ENCODE measurements at regions not wholly inside any gene's neighbourhood (a gene's known extent, or its start where the extent isn't known, plus 50 kb on each side); places are given as distances from the start of the nearest gene placed in this dataset.
"Not testable (repeated sequence)": the region's sequence is repeated elsewhere in the genome, so short reads cannot be mapped to it uniquely, and the experiment has no call there.

DNA sequence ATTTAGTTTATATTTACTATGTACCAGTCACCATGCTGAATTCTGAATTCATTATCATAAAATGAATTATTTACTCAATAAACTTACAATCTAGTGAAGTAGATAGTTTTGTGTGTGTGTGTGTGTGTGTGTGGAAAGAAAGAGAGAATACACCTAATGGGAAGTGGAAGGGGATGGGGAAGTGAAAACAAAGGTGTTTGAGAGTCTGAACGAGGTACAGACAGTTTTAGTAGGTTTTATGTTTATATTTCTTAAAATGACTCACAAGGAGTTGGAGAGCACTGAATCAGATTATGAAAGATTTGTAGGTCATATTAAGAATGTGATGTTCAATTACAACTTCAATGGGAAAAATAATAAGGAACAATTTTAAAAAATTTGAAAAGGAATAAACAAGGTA, 1753.0 kb downstream of the SLITRK1 start:
- in situ Hi-C loops (cut with MboI; ENCODE audit: low sequenced_read_pairs), result no loop called here

GRCh38 chr13:82118589-82118988, 1763.7 kb downstream of the SLITRK1 start:
- in situ Hi-C loops (cut with MboI; ENCODE audit: low sequenced_read_pairs), result no loop called here

GRCh38 chr13:82116422-82116989, 1765.8 kb downstream of the SLITRK1 start:
- in situ Hi-C loops (cut with MboI; ENCODE audit: low sequenced_read_pairs), result no loop called here

GRCh38 chr13:82115391-82115790, 1766.9 kb downstream of the SLITRK1 start:
- in situ Hi-C loops (cut with MboI; ENCODE audit: low sequenced_read_pairs), result no loop called here

- in situ Hi-C loops (cut with MboI; ENCODE audit: low sequenced_read_pairs), result no loop called here
Measured at GRCh38 chr13:82096256-82096655, 1755.3 kb upstream of the SPRY2 start.

GRCh38 chr13:82092312-82092711, 1751.4 kb upstream of the SPRY2 start:
- in situ Hi-C loops (cut with MboI; ENCODE audit: low sequenced_read_pairs), result no loop called here

- in situ Hi-C loops (cut with MboI; ENCODE audit: low sequenced_read_pairs), result no loop called here
Measured at GRCh38 chr13:82088781-82089180, 1747.9 kb upstream of the SPRY2 start.

- in situ Hi-C loops (cut with MboI; ENCODE audit: low sequenced_read_pairs), result no loop called here
Measured at GRCh38 chr13:82076496-82076895, 1735.6 kb upstream of the SPRY2 start.

DNA sequence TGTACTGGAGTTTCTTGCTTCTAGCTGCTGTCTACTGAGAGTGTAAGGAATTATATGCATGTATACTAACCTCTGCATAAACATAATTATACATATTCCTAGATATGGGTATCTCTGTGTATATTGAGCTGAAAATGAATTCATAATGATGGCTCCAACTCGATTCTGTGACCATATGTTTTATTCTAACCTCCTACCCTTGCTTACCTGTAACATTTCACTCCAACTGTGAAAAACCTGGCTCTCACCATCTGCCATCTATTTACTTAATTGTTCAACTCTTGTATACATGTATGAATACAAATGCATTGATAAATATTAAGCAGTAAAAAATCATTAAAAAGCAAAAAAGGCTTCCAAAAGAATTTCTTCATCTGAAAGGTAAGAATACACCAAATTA, 1729.5 kb upstream of the SPRY2 start:
- in situ Hi-C loops (cut with MboI; ENCODE audit: low sequenced_read_pairs), result no loop called here

GRCh38 chr13:82062772-82063171, 1721.8 kb upstream of the SPRY2 start:
- in situ Hi-C loops (cut with MboI; ENCODE audit: low sequenced_read_pairs), result no loop called here

DNA sequence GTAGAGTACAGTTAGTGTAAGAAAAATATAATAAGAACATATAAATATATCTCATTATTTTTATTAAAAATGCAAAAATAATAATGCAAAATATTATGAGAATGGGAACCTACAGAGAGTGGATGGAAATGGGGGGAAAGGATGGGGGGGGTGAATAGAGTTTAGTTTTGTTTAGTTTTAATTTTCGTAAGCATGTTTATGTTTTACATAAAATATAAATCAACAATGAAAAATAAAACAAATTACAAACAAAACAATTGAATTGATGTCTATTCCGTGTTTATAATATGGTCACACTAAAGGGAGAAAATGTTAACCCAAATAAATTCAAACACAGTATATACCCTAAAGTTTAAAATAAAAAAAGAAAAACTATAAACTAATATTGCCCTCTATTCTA, 1717.4 kb upstream of the SPRY2 start:
- in situ Hi-C loops (cut with MboI; ENCODE audit: low sequenced_read_pairs), result no loop called here

- in situ Hi-C loops (cut with MboI; ENCODE audit: low sequenced_read_pairs), result not testable (repeated sequence)
Measured at GRCh38 chr13:82045316-82045715, 1704.4 kb upstream of the SPRY2 start.

DNA sequence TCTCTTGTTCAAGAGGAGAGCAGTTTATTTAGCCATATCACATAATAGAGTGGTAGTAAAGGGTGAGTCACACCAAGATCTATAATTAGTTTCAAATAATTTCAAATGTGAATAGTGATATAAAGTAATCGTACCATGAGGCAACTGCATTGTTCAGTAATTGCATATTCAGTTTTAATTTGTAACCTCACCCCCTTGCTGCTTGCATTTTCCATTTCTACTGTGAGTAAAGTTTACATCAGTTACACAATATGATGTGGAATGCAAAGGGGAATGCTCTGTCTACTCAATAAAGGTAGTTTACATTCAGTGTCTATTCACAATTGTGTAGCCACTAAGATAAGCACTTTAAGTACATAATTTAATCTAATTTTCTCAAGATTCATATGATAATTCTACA, 1695.7 kb upstream of the SPRY2 start:
- in situ Hi-C loops (cut with MboI; ENCODE audit: low sequenced_read_pairs), result no loop called here

GRCh38 chr13:82011355-82011754, 1670.4 kb upstream of the SPRY2 start:
- in situ Hi-C loops (cut with MboI; ENCODE audit: low sequenced_read_pairs), result no loop called here

DNA sequence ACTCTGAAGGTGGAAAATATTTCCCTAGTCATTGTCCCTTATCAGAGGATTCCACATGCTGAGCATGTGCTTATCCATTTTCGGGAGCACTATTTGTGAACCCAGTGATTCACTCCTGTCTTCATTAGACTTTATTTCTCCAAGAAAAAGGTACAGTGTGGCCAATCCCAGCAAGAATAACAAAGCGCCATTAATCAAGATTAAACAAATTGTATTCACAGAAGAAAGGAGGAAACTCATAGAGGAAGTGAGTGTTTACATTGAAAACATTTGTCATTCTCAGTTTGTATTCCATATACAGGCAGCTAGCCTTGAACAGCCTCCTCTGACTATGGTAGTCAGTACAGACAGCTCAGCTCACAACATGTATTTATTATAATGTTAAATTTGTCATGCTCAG, 1669.9 kb upstream of the SPRY2 start:
- in situ Hi-C loops (cut with MboI; ENCODE audit: low sequenced_read_pairs), result no loop called here

DNA sequence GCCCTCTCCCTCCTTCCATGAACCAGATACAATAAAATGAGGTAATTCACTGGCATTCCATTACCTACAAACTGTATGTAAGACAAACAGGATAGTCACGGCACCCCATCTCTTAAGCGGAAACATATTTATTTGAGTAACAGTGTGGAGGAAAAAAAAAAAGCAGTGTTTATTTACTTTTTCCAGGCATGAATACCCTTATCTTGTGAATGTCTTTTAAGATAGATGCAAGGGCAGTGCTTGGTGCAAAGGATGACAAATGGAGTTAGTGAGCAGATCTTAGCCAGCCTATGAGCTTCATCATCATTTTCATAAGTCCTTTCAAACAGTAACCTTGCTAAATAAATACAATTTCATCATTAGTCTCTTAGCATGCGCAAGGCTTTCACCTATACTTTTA, 1661.8 kb upstream of the SPRY2 start:
- in situ Hi-C loops (cut with MboI; ENCODE audit: low sequenced_read_pairs), result no loop called here

DNA sequence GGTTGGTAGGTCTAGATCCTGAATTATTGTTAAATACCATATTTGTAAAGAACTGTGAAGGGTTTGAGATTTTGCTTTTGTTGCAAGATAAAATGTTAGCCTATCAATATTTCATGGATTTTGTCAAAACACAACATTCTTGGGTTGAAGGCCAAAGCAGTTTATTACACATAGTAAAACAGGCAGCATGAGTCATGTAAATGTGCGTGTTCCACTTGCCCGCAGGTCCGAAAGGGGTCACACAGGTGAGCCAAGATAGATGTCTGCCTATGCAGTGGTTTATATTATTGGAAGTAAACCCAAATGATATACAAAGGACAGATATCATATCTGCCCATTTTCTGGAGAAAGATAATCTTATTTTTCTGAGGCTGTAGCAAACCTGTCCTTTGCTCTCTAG, 1654.4 kb upstream of the SPRY2 start:
- in situ Hi-C loops (cut with MboI; ENCODE audit: low sequenced_read_pairs), result no loop called here

DNA sequence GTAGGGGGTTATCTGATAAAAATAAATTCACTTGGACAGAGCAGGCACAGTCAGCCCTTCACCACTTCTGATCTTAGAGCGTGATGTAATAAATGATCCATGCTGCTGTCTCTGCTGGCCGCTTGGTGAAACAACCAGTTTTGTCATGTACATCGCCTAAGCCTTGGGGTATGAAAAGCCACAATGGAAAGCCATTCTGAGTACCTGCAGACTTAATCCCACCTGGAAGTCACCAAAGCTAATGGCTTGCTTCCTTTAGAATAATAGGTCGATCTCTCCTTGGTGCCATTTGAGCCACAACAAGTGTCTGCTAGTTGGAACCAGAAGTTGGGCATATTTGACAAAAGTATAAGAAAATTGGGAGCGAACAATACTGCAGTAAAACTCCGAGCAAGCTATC, 1649.7 kb upstream of the SPRY2 start:
- in situ Hi-C loops (cut with MboI; ENCODE audit: low sequenced_read_pairs), result no loop called here

GRCh38 chr13:81988567-81988966, 1647.6 kb upstream of the SPRY2 start:
- in situ Hi-C loops (cut with MboI; ENCODE audit: low sequenced_read_pairs), result no loop called here

DNA sequence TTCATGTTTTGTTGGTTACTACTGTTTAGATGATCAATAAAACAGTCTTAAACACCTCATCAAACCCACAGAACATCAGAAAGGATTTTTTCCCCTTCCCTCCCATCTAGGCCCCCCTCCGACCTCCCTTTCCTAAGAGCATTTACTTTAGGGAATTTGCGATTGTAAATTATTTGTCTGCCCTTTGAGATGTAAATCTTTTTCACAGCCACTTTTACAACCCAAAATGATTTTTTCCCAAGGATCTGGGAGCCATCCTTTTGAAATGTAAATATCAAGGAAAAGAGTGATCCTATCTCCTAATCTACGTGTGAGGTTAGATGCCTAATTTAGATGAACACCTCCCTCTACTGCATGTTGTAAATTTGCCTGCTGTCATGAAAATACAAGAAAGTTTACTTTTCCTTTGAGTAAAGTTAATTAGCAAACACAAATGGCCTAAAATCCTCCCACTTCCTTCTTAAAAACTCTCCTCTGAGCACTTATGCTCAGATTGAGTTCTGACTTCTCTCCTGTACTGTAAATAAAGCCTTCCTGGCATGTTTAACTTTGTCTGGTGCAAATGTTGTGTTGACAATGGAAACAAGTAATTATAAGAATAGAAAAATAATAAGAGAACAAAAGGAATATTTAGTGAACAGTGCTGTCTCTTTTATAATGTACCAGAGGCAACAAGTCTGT, 1646.9 kb upstream of the SPRY2 start:
- in situ Hi-C loops (cut with MboI; ENCODE audit: low sequenced_read_pairs), result no loop called here

DNA sequence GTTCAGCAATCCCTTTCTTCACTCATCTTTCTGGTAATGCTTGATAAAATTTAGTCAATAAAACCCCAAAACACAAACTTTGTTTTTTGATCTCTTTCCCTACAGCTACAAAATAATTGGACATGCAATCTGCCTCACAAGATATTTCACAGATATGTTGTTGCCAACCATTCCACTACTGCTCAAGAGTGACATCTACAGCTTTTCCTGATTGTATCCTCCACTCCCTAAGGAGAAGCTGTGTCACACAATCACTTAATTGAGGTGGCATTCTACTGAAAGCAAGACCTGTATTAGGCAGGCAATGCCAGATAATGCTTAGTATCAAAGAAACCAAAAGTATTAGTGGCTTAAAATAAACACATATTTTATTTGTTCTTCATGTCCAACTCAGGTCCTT, 1646.2 kb upstream of the SPRY2 start:
- in situ Hi-C loops (cut with MboI; ENCODE audit: low sequenced_read_pairs), result no loop called here

DNA sequence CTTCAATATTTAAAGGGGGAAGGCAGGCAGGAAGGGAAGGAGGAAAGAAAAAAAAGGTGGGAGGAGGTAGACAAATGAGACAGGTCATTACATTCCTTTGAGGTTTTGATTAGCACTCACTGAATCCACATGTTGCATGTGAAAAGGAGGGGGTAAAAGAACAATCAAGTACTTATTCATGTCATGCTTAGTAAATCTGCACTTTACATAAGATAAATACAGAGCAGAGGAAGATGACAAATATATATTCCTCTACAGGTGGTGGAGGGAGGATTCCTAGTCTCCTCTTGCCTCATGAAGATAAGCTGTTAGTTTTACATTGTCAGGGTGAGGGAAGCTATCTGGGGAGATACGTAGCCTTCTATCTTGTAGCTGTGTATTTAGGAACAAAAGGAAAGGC, 1645.4 kb upstream of the SPRY2 start:
- in situ Hi-C loops (cut with MboI; ENCODE audit: low sequenced_read_pairs), result no loop called here

DNA sequence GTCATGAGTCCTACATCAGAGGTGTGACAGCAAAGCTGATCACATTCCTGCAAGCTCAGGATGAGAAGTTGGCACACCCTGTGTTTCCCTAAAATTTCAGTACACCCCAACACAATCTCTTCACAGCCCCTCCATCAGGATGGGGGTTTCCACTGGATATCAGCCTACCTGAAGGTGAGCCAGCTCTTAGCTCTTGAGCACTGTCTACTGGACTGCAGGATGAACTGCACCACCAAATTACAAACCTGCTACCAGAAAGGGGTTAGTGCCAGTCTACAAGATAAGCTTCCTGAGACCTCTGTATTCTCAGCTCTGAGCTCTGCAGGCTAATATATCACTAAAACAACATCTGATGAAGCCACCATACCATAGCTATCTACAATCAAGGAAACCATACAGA, 1616.2 kb upstream of the SPRY2 start:
- in situ Hi-C loops (cut with MboI; ENCODE audit: low sequenced_read_pairs), result no loop called here

Measured in HL-60/S4 treated with phorbol 12-myristate 13-acetate at 8.2 ng/mL for 4 days and 3 days (cell line).